ENCODE measurements at regions not wholly inside any gene's neighbourhood (a gene's known extent, or its start where the extent isn't known, plus 50 kb on each side); places are given as distances from the start of the nearest gene placed in this dataset.

DNA sequence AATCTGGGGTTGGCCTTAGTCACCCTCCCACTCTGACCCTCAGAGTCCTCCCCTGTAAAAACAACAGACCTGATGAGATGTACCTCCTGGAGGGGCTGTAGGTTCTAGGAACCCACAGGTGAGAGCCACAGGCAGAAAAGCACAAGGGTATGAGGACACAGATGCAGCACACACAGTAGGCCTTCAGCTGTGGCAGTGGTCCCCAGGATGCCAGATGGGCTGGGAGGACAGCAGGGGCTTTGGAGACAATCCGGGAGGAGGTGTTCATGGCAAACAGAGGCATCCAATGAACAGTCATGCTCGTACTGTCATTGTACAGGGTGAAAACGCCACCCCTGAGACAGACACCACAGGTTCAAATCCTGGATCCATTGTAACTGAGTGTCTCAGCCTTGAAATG, 463.1 kb downstream of the MATN1 start:
- DNase-seq: no peak

DNA sequence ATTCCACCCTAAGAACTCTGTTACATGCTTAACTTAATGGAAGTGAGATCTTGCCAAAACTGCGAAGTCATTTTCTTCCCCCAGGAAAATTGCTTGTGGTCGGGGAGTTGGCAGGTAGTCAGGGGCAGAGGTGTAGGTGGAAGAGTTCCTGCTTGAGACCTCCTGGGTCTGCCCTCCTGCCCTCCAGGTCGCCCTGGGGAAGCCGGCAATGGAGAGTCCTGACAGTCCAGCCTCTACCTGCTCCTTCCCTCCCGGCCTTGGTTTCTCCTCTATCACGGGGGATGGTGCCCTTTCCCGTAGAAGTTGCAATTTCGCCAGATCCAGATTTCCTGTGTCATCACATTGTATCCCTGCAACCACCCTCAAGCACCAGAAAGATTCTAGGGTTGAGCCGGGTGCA, 463.8 kb downstream of the MATN1 start:
- no peak for DNase-seq

DNA sequence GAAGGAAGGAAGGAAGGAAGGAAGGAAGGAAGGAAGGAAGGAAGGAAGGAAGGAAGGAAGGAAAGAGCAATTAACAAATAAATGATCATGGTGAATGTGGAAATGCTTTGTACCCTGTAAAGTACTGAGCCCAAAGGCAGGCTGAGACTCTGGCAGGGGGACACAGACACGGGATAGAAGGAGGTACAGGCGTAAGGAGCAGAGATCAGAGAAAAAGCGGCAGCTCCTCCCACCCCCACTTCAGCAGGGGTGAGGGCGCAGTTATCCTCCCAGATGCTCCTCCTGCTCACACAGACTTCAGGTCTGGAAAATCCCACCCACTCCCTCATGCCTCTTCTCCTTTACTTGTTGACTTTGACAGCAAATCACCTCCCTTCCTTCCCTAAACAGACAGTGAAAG, 464.5 kb downstream of the MATN1 start:
- no peak for DNase-seq

DNA sequence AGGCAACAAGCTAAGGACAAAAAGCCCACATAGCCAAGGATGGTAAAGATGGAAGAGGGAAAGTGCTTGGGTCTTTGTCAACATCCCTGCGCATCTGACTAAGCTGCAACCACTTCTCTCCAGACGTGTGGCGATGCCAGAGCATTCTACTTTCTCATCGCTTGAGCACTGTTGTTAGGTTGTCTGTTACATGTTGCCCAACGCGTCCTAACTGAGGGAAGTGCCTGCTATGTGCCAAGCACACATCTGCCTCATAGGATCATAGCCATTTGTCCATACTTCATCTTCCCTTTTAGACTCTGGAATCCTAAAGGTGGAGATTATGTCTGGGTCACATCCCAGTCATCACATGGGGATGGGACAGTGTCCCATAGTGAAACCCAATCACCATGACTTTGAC, 464.9 kb downstream of the MATN1 start:
- no peak for DNase-seq

DNA sequence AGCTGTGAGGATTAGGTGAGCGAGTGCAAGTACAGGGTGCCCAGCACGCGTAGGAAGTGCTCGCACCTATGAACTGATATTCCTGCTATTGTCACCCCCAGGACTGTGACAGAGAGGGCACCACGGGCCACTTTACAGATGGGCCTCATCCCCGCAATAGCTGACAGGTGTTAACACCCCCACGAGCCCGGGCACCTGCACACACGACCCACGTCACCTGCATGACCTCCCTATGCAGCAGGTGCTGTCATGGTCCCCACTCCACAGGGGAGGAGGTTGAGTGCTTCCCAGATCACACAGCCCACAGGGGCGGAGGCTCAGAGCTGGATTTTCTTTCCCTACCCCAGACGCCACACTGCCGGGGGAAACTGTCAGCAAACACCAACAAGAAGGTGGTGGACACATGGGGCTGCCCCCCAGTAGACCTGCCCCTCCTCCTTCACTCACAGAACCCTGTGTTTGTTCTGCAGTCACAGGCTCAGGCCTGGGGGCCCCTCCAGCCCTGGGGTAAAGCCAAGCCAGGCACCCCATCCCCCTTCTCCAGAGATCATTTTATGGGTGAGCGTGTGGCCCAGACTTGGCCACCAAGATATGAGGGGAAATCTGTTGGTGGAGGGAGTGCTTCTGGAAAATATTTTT, 465.5 kb downstream of the MATN1 start:
- DNase-seq: no peak

DNA sequence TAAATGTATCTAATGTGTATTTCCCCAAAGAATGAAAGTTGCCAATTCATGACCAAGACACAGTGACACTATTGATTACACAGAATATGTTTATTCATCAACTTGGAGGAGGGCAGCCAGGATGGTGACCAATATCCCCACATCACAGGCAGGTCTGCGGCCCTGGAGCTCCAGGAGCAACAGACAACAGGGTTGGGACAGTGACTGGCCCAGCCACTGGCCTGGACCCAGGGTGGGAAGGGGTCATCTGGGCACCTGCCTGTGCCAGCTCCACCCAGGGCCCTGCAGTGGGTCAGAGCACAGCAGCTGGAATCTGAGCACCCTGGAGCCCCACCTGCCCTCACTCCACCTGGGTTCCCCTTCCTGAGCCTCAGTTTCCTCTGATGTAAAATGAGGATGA, 466.1 kb downstream of the MATN1 start:
- no peak for DNase-seq

DNA sequence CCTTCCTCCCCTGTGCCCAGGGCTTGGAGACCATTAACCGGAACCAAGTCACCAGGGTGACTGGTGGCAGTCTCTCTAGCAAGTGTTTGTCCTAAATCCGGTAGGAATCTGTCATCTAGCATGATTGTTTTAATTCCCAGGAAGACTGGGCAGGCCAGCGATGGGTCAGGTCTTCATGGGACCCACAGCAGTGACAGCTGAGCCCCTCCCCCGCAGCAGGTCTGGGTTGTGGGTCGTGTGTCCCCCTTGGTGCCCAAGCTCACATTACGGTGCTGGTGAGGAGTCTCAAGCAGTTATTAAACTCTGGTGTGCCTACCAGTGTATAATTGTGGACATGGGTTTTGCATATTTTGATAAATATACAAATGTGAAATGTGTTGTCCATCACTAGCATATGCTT, 466.5 kb downstream of the MATN1 start:
- no peak for DNase-seq

DNA sequence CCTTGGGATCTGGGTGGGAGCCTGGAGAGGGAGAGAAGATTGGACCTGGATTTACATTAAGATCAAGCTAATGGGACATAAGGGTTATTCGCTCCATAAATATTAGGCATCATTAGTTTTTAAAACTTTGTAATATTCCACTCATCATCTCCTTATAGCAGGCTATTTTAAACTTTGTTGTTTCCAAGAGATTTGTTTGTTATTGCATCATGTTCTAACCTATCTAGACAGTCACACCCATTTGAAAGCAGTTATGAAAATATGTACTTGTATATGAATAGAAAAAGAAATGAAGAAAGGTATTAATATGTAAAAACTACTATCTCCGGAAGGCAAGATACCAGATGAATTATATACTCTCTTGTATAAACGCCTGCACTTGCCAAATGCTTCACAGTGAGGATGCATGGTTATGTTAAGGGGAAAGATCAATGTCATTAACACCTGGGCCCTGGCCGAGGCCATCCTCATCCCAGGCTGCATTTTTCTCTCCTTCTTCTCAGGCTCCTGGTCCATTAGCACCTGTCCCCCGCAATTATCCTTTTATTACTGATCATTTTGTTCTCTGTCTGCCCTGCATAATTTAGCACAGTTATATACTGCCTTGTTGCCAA, 468.2 kb downstream of the MATN1 start:
- no peak for DNase-seq

DNA sequence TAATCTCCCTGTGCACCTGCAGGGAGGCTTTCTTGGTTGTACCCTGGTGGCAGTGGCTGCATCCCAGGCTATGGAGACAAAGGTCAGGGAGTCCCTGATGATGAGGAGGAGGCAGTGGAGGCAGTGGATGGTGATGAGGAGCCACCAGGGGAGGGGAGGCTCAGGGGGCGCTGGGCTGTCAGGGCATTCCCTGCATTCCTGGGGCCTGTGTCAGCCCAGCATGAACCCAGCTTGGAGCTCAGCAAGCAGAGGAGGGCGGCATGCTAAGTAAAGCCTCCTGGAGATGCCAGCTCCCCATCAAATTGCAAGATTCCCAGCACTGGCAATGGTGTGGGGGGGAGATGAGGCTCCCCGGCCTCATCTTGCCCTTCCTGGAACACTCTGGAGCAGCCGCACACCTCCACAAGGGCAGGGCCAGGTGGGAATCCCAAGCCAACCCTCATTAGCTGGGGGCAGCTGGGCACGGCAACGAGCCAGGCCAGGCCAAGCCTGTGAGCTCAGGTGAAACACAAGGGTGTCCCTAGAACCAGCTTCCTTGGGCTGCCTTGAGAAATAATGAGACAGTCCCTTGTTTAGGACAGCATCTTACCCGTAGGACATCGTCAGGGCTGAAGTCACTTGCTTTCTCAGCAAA, 469.5 kb downstream of the MATN1 start:
- DNase-seq: no peak

DNA sequence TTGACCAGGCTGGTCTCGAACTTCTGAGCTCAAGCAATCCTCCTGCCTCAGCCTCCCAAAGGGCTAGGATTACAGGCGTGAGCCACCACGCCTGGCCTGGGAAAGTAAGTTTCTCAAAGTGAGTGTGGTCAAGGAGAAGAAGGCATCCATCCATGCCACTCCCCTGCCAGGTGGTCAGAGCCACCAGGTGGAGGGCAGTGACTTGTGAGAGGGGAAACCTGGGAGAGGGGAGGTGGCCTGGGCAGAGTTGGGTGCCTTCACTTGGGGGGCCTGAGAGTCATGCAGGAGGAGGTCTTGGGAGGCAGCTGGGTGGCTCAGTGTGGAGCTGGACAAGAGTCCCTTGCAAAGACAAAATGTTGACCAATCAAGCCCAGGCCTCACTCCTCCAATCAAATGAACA, 470.0 kb downstream of the MATN1 start:
- DNase-seq: no peak

DNA sequence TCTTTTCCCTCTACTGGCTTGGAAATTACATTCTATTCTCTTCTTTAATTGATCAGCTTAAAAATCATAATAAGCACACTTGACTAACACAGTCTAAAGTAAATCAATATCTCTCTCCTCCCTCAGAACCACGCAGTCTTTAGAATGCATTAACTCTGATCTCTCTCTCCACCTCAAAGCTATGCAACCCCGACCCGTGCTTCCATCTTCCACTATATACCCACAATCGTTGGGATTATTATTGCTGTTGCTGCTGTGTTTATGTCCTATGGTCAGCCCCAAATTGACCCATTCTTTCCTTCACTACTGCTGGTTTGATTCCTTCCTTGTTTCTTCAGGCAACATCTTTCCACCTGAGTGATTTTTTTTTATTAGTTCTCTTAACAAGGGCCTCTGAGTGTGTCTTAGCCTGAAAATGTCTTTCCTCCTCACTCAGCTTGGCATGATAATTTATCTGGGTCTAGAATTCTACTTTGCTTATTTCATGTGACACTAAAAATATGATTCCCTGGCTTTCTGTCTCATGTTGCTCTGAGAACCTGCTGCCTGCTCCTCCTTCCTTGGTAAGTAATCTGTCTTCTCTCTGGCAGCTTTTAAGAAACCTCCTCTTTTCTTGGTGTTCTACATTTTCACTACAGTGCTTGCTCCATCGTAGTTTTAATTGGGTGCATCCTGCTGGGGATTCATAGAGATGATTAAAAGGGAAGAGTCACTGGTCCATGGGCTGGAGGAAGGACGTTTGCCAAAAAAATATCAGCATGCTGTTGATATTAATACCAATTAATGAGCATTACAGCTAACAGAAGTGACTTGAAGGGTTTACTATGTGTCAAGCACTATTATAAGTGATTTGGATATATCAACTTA, 472.2 kb downstream of the MATN1 start:
- no peak for DNase-seq

DNA sequence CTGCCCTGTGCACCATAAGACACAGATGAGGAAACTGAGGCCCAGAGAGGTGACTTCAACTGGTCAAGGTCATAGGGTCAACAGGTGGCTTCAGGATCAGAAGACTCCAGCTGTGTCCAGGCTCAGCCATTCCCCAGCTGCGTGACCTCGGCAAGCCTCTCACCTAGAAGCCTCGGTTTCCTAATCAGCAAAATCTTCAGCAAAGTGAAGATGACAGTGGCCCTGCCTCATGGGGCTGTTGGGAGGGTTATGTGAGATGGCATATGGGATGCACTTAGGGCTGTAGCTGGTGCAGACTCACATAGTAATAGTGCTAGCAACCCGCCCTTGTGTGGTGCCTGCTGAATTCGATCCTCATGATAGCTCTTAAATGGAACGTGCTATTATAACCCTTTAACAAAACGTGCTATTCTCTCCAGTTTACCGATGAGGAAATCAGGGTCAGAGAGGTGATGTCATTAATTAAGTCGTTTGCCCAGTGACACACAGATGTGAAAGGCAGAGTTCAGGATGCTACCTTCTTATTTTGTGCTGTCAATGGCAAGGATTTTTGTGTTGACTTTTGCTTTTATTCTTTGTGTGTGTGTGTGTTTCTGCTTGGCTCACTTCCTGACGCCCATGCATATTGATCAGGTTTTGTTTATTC, 472.9 kb downstream of the MATN1 start:
- DNase-seq: peak; percentile 2

DNA sequence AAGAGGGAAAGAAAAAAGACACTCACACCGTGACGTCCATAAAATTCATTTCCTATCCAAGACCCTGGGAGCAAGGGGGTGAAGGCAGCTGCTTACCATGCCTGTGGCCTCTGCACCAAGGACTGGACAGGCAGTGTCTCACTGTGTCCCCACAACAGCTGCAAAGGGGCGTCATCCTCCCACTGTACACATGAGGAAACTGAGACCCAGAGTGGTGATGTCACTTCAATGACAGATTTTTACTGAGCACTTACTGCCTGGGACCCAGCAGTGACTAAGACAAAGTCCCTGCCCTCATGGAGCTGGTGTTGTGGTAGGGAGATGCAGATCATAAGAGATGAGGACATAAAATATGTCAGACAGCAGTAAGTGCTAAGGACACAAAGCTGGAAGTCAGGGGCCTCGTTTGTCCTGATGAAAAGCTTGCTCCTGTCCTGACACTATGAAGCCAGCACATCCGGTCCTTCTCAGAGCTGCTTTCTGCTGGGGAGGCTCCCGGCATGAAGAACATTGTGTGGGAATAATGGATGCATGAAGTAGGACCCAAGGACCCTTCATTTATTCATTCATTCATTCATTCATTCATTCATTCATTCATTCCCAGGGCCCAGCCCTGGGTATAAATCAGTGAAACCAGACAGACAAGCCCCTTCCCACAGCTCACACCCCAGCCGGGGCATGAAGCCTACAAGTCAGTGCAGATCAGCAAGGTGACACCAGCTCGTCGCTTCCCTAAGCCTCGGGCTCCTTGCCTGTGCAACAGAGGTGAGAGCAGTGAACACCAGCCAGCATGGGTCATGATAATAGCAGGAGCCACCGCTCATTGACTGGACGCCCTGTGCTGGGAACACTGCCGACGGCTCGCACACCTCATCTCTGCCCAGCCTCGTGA, 473.7 kb downstream of the MATN1 start:
- DNase-seq: no peak

DNA sequence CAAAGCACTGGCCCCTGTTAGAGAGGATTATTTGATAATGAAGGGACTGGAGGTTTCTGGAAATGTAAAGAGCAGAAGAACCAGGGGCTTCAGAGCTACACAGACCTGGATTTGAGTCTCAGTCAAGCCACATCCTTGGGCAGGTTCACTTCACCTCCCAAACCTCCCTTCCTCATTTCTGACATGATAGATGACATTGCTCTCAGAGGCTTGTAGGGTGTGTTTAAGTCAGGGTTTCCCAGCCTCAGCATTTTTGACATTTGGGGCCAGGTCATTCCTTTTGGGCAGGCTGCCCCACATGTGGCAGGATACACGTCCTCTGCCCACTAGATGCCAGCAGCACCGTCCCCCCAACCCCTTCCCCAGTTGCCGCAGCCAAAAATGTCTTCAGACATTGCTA, 474.6 kb downstream of the MATN1 start:
- no peak for DNase-seq

DNA sequence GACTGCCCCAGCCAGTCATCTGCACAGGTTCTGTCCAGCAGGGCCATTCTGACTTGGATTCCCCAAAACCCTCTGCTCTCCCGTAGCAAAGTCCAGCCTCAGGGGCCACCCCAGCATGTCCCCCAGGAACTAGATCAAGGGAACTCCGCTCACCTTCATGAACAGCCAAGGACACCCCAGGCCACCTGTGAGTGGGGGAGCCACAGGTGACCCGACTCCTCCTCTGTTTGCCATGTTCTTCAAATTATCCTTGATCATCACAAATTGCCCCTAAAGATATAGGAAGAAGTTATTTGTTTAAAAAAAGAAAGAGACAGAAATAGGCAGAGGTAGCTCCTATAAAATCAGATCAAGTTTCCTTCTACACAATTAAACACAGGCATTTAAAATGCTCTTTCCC, 475.0 kb downstream of the MATN1 start:
- DNase-seq: no peak

DNA sequence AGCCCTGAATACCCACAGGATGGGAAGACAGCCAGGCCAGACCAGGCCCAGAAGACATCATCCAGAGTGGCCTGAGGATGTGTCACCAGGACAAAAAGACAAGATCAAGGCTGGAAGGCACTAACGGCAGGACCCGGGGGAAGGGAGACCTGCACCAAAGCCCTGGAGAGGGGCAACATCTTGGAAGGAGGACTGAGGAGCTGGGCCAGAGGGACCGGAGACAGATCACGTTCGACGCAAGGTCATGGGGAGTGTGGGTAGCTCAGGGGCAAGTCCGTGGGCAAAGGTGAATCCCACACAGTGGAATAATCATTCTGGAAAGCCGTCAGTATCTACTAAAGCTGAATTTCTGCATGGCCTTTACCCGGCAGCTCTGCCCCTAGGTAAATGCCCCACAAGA, 478.6 kb downstream of the MATN1 start:
- no peak for DNase-seq

DNA sequence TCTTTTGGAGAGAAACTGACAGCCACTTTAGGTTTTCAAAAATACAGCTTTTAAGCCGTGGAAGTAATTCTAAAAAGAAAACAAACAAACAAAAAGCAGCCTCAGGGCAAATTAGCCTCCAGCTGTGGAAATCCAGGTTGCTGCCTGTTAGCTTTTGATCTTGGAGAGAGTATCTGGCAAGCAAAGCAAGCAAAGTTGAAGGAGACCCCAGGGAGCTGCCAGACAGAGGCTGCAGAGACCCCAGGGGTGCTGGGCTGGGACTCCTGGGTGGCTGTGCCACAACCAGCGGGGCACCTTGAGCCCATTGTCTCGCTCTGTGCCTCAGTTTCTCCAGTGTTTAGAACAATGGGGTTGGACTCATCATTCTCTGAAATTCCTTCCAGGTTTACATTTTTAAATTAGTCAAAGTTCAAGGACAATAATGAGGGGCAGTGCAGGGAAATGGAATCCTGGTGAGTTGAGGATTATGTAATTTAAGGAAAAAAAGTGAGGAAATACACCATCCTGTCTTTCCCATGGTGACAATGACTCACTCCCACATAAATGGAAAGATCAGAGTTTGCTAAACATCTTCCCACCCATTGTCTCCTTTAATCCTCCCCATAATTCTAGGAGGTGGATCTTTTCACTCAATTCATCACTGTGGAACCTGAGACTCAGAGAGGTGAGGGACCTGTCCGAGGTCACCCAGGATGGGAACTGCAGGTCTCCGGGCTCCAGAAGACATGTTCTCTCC, 480.5 kb downstream of the MATN1 start:
- no peak for DNase-seq

DNA sequence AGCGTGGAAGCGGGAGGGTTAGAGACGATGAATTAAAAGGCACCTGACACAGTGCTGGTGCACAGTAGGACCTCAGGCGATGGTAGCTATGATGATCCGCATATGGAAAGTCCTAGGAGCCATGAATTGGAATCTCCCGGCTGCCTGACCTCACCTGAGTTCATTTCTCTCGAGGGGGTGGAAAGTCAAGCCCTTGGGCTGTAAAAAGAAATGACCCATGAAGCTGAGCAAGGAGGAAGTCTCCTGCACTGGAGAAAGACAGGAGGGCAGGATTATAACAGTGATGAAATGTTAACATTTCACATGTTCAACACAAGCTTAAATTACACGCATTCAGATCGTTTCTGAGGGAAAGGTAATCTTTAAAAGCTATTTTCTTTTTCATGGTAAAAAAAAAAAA, 481.2 kb downstream of the MATN1 start:
- DNase-seq: no peak

DNA sequence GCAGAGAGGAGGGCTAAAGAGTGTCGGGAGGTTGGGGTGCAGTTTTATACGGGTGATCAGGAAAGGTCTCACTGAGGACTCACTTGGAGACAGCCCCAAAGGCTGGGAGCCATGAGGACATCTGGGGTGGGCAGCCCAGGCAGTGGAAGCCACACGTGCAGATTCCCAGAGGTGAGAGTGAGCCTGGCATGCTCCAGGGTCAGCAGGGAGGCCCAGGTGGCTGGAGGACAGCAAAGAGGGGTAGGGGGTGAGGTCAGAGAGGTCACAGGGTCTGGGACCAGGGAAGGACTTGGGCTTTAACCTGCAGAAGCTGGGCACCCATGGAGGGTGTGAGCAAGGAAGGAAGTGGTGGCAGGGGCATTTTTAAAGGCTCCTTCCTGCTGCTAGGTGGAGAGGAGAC, 481.7 kb downstream of the MATN1 start:
- DNase-seq: no peak

DNA sequence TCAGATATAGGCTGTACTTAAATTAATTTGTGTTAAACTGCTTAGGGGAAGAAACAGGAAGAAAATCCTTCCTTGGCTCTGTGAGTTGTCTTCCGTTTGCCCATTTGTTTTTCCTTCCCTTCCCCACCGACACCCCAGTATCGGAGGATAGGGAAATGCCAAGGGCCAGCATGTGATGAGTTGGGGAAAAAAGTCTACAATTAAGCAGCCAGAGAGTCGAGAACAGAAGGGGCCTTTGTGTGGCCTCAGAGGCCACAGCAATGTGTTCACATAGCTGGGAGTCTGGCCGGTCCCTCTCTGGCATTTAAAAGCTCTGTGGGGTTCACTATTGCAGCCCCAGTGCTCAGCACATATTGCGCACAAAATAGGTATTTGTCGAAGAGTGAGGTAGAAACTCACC, 489.3 kb downstream of the MATN1 start:
- no peak for DNase-seq

DNA sequence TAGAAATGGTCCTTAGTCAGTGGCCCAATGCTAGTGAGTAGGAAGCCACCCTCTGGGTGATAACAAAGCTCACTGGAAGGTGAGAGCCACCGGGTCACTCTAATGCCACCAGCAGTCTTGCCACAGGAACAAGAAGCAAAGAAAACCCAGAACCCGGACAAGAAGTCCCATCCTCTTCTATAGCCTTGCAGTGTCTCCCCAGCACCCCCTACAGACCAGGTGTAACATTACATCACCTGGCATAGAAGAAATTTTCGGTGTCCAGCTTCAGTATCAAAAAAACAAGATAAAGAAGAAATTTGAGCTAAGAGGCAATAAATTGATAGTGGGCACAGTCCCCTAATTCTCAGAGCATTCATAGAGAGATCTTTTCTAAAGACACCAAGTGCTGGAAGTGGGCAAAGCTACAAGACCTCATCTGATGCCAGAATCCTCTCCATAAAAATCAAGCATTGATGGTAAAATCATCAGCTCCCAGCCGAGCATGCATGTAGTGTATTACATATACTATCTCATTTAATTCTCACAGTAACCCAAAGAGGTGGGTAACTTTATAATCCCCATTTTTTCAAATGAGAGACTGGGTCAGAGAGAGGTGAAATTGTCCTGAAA, 491.0 kb downstream of the MATN1 start:
- DNase-seq: no peak
